ENCODE measurements at regions not wholly inside any gene's neighbourhood (a gene's known extent, or its start where the extent isn't known, plus 50 kb on each side); places are given as distances from the start of the nearest gene placed in this dataset.

- H3K4me1 ChIP-seq (ENCODE audit: control insufficient read depth in 4 of 4, insufficient read depth in 4 of 4, low read length in 3 of 4), result no peaks in the 10 kb centered on the region
- 93% methylated on average over 4 of the region's 4 CpGs for WGBS
- no peaks in the 10 kb centered on the region for H3K36me3 ChIP-seq (ENCODE audit: control insufficient read depth in 4 of 4, insufficient read depth in 3 of 4, low read depth in 1 of 4, low read length in 3 of 4)
- TF ChIP-seq FOXA1 (IDR thresholded peaks at IDR 0.05) (no peak), NR2F2 (IDR thresholded peaks at IDR 0.05) (no peak), JUND (IDR thresholded peaks at IDR 0.05) (no peak), TAF1 (conservative IDR thresholded peaks at IDR 0.05) (no peak), HNF4A (conservative IDR thresholded peaks at IDR 0.05) (no peak), RAD21 (IDR thresholded peaks at IDR 0.05) (no peak), SP1 (IDR thresholded peaks at IDR 0.05) (no peak), FOXA2 (IDR thresholded peaks at IDR 0.05) (no peak), RXRA (IDR thresholded peaks at IDR 0.05) (no peak), HNF4G (IDR thresholded peaks at IDR 0.05) (no peak), ZBTB33 (IDR thresholded peaks at IDR 0.05) (no peak), GABPA (IDR thresholded peaks at IDR 0.05 in 1 of 2, conservative IDR thresholded peaks at IDR 0.05 in 1 of 2) (no peak), EGR1 (IDR thresholded peaks at IDR 0.05; ENCODE audit: low read depth in 2 of 2) (no peak), YY1 (IDR thresholded peaks at IDR 0.05) (no peak)
- TF ChIP-seq, protein P1, sequence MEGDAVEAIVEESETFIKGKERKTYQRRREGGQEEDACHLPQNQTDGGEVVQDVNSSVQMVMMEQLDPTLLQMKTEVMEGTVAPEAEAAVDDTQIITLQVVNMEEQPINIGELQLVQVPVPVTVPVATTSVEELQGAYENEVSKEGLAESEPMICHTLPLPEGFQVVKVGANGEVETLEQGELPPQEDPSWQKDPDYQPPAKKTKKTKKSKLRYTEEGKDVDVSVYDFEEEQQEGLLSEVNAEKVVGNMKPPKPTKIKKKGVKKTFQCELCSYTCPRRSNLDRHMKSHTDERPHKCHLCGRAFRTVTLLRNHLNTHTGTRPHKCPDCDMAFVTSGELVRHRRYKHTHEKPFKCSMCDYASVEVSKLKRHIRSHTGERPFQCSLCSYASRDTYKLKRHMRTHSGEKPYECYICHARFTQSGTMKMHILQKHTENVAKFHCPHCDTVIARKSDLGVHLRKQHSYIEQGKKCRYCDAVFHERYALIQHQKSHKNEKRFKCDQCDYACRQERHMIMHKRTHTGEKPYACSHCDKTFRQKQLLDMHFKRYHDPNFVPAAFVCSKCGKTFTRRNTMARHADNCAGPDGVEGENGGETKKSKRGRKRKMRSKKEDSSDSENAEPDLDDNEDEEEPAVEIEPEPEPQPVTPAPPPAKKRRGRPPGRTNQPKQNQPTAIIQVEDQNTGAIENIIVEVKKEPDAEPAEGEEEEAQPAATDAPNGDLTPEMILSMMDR (IDR thresholded peaks at IDR 0.05; ENCODE audit: low read depth, low read length, missing input control), result no peak
- TF ChIP-seq, protein P2, sequence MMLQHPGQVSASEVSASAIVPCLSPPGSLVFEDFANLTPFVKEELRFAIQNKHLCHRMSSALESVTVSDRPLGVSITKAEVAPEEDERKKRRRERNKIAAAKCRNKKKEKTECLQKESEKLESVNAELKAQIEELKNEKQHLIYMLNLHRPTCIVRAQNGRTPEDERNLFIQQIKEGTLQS (IDR thresholded peaks at IDR 0.05), result no peak
- TF ChIP-seq, protein P3, sequence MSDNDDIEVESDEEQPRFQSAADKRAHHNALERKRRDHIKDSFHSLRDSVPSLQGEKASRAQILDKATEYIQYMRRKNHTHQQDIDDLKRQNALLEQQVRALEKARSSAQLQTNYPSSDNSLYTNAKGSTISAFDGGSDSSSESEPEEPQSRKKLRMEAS (IDR thresholded peaks at IDR 0.05), result no peak
- TF ChIP-seq, protein P4, sequence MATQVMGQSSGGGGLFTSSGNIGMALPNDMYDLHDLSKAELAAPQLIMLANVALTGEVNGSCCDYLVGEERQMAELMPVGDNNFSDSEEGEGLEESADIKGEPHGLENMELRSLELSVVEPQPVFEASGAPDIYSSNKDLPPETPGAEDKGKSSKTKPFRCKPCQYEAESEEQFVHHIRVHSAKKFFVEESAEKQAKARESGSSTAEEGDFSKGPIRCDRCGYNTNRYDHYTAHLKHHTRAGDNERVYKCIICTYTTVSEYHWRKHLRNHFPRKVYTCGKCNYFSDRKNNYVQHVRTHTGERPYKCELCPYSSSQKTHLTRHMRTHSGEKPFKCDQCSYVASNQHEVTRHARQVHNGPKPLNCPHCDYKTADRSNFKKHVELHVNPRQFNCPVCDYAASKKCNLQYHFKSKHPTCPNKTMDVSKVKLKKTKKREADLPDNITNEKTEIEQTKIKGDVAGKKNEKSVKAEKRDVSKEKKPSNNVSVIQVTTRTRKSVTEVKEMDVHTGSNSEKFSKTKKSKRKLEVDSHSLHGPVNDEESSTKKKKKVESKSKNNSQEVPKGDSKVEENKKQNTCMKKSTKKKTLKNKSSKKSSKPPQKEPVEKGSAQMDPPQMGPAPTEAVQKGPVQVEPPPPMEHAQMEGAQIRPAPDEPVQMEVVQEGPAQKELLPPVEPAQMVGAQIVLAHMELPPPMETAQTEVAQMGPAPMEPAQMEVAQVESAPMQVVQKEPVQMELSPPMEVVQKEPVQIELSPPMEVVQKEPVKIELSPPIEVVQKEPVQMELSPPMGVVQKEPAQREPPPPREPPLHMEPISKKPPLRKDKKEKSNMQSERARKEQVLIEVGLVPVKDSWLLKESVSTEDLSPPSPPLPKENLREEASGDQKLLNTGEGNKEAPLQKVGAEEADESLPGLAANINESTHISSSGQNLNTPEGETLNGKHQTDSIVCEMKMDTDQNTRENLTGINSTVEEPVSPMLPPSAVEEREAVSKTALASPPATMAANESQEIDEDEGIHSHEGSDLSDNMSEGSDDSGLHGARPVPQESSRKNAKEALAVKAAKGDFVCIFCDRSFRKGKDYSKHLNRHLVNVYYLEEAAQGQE (IDR thresholded peaks at IDR 0.05), result no peak
- H3K9me3 ChIP-seq (ENCODE audit: control insufficient read depth in 4 of 4, low read length in 3 of 4), result no peaks in the 10 kb centered on the region
- H3K9ac ChIP-seq (ENCODE audit: low read depth in 1 of 2, low read length in 2 of 2), result no peak overlapping the region
- H3K4me3 ChIP-seq (ENCODE audit: low read depth in 1 of 3, low read length in 3 of 3), result no peak overlapping the region
- H3K27me3 ChIP-seq (ENCODE audit: control insufficient read depth in 4 of 4, insufficient read depth in 4 of 4, low read length in 3 of 4), result no peaks in the 10 kb centered on the region
- no peak for DNase-seq (ENCODE audit: low spot score)
- no peak overlapping the region for H3K27ac ChIP-seq (ENCODE audit: low read depth in 1 of 2, low read length in 2 of 2)
These were observed 132.9 kb upstream of the ERRFI1 start for GRCh38 chr1:8158995-8159394.
